ENCODE measurements at regions not wholly inside any gene's neighbourhood (a gene's known extent, or its start where the extent isn't known, plus 50 kb on each side); places are given as distances from the start of the nearest gene placed in this dataset.

DNA sequence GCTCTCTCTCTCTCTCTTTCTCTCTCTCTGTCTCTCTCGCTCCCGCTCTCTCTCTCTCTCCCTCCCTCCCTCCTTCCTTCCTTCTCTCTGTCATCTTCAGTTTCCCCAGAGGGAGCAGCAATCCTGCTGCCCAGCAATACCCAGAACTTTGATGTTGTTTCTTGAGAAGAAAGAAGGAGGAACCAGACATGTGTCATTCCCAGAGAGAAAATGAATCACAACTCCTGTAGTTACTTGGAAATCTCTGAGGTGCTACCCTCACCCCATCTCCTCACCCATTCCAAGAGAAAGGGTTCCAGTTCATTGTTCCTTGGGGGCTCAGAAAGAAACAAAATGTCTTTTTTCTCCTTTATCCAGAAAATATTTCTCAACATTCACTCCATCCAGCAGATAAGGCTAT is 449.1 kb downstream of the TNS1 start:
- Histone ChIP-seq H3K9me1 (ENCODE audit: control insufficient read depth, extremely low read depth, insufficient read depth, low read length) (no peaks in the 10 kb centered on the region), H3K4me2 (ENCODE audit: control insufficient read depth, extremely low read depth, insufficient read depth, low read depth, low read length) (no peak overlapping the region), H4K20me1 (ENCODE audit: control insufficient read depth, extremely low read depth, insufficient read depth, low read length) (no peaks in the 10 kb centered on the region), H2AFZ (ENCODE audit: control insufficient read depth, low read length) (no peak overlapping the region), H3K36me3 (ENCODE audit: control insufficient read depth in 2 of 2, extremely low read depth in 1 of 2, insufficient read depth in 2 of 2, low read length in 2 of 2) (no peaks in the 10 kb centered on the region), H3K27ac (ENCODE audit: control insufficient read depth, insufficient read depth, low read length) (no peak overlapping the region), H3K4me1 (ENCODE audit: control insufficient read depth, extremely low read depth, insufficient read depth, low read length) (no peaks in the 10 kb centered on the region), H3K27me3 (ENCODE audit: control insufficient read depth, extremely low read depth, insufficient read depth, low read length) (peaks cover 5% of the 10 kb centered on the region), H3K4me3 (ENCODE audit: control insufficient read depth in 2 of 3, extremely low read depth in 1 of 3, insufficient read depth in 2 of 3, low read depth in 1 of 3, low read length in 3 of 3) (no peak overlapping the region), H3K9me3 (ENCODE audit: control insufficient read depth, low read depth, low read length) (no peaks in the 10 kb centered on the region), H3K79me2 (ENCODE audit: control insufficient read depth, insufficient read depth, low read length) (no peaks in the 10 kb centered on the region), H3K9ac (ENCODE audit: control insufficient read depth, extremely low read depth, insufficient read depth, low read length) (no peak overlapping the region)
- DNase-seq (ENCODE audit: low read depth, low spot score) (no peak), FAIRE-seq (no peak)
- no peak for TF ChIP-seq EZH2 (IDR thresholded peaks at IDR 0.05; ENCODE audit: low read length)
- TF ChIP-seq, protein P1, sequence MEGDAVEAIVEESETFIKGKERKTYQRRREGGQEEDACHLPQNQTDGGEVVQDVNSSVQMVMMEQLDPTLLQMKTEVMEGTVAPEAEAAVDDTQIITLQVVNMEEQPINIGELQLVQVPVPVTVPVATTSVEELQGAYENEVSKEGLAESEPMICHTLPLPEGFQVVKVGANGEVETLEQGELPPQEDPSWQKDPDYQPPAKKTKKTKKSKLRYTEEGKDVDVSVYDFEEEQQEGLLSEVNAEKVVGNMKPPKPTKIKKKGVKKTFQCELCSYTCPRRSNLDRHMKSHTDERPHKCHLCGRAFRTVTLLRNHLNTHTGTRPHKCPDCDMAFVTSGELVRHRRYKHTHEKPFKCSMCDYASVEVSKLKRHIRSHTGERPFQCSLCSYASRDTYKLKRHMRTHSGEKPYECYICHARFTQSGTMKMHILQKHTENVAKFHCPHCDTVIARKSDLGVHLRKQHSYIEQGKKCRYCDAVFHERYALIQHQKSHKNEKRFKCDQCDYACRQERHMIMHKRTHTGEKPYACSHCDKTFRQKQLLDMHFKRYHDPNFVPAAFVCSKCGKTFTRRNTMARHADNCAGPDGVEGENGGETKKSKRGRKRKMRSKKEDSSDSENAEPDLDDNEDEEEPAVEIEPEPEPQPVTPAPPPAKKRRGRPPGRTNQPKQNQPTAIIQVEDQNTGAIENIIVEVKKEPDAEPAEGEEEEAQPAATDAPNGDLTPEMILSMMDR (optimal IDR thresholded peaks at IDR 0.05 in 1 of 3, IDR thresholded peaks at IDR 0.05 in 1 of 3, conservative IDR thresholded peaks at IDR 0.05 in 1 of 3; ENCODE audit: extremely low read depth in 1 of 3, insufficient read depth in 2 of 3, low read length in 3 of 3) = no peak
- dilution Hi-C loops (cut with MboI; ENCODE audit: extremely low pct_ligation_motif_present, low sequenced_read_pairs) = no loop called here

DNA sequence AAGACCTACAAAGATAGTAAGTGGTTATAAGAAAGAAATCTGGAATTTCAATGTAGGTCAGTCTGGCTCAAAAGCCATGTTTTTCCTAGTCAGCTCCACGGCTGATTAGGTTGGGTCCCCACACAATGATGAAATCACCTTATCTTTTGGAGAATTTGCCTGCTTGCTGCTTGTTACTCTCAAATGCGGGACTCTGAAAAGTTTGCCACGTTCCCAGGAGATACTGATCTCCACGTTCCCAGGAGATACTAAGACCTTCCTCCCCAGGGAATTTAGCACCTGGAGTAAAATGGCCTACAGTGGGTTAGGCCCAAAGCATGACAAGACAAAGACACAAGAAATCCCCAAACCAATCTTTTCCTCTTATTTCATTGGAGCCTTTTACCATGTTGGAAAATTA is 449.6 kb downstream of the TNS1 start:
- Histone ChIP-seq H3K9ac (ENCODE audit: control insufficient read depth, extremely low read depth, insufficient read depth, low read length) (no peak overlapping the region), H3K9me3 (ENCODE audit: control insufficient read depth, low read depth, low read length) (no peaks in the 10 kb centered on the region), H4K20me1 (ENCODE audit: control insufficient read depth, extremely low read depth, insufficient read depth, low read length) (no peaks in the 10 kb centered on the region), H2AFZ (ENCODE audit: control insufficient read depth, low read length) (no peak overlapping the region), H3K27me3 (ENCODE audit: control insufficient read depth, extremely low read depth, insufficient read depth, low read length) (peaks cover 5% of the 10 kb centered on the region), H3K27ac (ENCODE audit: control insufficient read depth, insufficient read depth, low read length) (no peak overlapping the region), H3K4me2 (ENCODE audit: control insufficient read depth, extremely low read depth, insufficient read depth, low read depth, low read length) (no peak overlapping the region), H3K4me1 (ENCODE audit: control insufficient read depth, extremely low read depth, insufficient read depth, low read length) (no peaks in the 10 kb centered on the region), H3K79me2 (ENCODE audit: control insufficient read depth, insufficient read depth, low read length) (no peaks in the 10 kb centered on the region), H3K9me1 (ENCODE audit: control insufficient read depth, extremely low read depth, insufficient read depth, low read length) (no peaks in the 10 kb centered on the region), H3K4me3 (ENCODE audit: control insufficient read depth in 2 of 3, extremely low read depth in 1 of 3, insufficient read depth in 2 of 3, low read depth in 1 of 3, low read length in 3 of 3) (no peak overlapping the region), H3K36me3 (ENCODE audit: control insufficient read depth in 2 of 2, extremely low read depth in 1 of 2, insufficient read depth in 2 of 2, low read length in 2 of 2) (no peaks in the 10 kb centered on the region)
- FAIRE-seq = no peak
- DNase-seq (ENCODE audit: low read depth, low spot score) = no peak
- TF ChIP-seq, protein P1 (optimal IDR thresholded peaks at IDR 0.05 in 1 of 3, IDR thresholded peaks at IDR 0.05 in 1 of 3, conservative IDR thresholded peaks at IDR 0.05 in 1 of 3; ENCODE audit: extremely low read depth in 1 of 3, insufficient read depth in 2 of 3, low read length in 3 of 3) = no peak
- TF ChIP-seq EZH2 (IDR thresholded peaks at IDR 0.05; ENCODE audit: low read length) = no peak
- dilution Hi-C loops (cut with MboI; ENCODE audit: extremely low pct_ligation_motif_present, low sequenced_read_pairs) = no loop called here

Measured in keratinocyte (primary cell).